CD4-positive, alpha-beta T cell treated with Interleukin-17A for 4 hours (primary cell): ENCODE measurements at regions not wholly inside any gene's neighbourhood (a gene's known extent, or its start where the extent isn't known, plus 50 kb on each side); places are given as distances from the start of the nearest gene placed in this dataset.

Experiments
- DNase-seq: peaks from one replicate; pipeline ENCODE4 v3.0.0-alpha.2; 2020; ENCODE audit warnings: mixed read lengths

DNA sequence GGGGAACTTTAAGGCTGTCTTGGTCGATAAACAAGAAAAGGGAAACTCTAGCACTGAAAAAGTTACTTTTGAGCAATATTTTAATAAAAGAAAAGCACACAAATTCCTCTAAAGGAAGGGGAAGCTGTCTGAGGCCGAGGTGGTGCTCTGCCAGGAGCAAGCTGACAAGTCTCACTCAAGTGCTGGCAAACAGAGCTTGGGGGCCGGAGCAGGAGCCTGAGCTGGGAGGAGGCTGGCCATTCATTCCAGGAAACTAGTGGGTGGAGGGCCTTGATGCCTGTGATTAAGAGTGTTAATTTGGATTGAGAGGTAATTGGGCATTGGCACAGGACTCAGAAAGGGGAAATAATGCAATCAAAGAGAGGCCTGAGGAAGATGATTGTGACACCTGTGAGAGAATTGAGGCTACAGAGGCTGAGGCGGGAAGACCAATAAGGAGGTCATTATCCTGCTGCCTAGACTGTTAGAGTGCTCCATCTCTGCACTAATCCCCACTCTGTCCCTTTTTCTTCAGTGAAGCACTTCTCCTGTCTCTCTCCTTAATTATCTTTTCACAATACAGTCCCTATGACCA lies 154.9 kb upstream of the COL1A2 start:
- DNase-seq: no peak

DNA sequence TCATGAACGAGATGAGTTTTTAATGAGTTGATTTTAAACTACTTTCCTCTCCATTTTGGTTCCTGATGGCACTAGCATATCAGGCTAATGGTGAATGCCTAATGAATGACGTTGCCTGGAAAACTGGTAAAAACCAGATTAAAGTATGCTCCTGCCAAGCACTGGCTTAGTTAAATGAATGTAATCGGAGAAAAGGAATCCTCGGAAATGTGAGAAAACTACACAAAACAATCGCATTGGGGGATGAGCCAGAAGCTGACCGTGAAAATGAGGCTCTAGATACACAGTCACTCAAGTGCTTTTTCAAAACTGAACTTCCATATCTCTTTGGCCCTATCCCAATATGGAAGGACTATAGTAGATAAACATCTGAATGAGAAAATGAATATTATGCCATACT lies 153.8 kb upstream of the COL1A2 start:
- DNase-seq: no peak

GRCh38 chr7:94241402-94241925 lies 153.2 kb upstream of the COL1A2 start:
- no peak for DNase-seq

GRCh38 chr7:94243066-94243711 lies 151.5 kb upstream of the COL1A2 start:
- DNase-seq: no peak

DNA sequence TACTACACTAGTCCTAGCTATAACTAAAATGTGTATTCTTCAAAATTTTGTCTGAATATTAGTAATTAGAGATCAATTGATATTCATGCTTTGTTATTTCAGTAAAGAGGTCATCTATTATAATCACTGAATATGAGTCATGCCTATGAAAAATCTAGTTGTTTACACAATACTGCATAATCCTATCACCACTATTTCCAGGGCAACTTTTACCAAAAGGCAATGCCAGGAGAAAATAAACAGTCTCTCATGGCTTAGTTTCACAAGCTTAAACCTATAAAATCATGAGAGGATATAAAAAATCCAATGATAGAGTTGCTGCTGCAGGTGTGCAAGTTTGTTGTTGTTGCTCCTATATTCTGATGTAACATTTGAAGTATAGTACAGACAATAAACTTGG lies 149.9 kb upstream of the COL1A2 start:
- DNase-seq: no peak

DNA sequence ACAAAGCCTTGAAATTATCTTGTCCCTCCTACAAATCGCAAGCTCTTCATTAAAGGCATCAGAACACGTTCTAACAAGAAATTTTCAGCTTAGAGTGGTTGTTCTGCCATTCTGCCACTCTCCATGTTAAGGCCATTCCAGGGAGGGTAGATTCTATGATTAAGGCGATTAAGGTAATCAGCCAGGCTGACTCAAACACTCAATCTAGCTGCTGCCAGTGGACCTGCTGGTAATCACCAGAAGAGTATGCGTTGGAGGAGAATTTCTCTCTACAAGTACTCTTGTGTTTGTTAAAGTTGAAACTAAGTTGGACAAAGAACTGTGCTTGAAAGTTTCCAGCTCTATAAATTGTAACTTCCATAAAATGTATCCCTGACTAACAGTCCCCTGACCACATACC lies 149.2 kb upstream of the COL1A2 start:
- DNase-seq: no peak

GRCh38 chr7:94247970-94248369 lies 146.7 kb upstream of the COL1A2 start:
- no peak for DNase-seq

DNA sequence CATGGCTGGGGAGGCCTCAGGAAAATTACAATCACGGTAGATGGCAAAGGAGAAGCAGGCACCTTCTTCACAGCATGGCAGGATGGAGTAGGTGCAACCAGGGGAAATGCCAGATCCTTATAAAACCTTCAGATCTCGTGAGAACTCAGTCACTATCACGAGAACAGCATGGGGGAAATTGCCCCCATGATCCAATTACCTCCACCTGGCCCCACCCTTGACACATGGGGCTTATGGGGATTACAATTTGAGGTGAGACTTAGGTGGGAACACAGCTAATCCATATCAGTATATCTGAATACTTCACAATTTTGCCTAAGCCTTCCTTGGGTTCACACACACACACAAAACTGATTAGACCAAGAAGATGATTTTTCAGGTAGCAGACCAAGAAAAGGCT lies 145.1 kb upstream of the COL1A2 start:
- no peak for DNase-seq

DNA sequence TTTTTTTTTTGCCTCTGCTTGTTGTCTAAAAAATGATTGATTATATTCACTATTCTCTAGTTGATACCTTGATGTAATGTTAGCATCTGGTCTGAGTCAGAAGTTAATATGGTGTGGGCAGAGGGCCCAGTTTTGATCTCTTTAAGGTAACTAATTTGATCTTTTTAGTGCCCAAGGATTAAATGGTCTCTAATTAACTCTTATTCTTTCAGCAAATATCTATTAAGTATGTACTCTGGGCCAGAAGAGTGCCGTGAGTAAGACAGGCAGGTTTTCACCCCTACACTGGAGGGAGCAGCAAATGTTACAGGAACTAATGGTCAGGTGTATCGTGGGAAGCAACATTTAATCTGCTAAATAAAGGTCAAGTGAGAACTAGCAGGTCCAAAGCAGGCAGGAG lies 144.6 kb upstream of the COL1A2 start:
- DNase-seq: no peak

GRCh38 chr7:94250987-94251386 lies 143.7 kb upstream of the COL1A2 start:
- DNase-seq: no peak

DNA sequence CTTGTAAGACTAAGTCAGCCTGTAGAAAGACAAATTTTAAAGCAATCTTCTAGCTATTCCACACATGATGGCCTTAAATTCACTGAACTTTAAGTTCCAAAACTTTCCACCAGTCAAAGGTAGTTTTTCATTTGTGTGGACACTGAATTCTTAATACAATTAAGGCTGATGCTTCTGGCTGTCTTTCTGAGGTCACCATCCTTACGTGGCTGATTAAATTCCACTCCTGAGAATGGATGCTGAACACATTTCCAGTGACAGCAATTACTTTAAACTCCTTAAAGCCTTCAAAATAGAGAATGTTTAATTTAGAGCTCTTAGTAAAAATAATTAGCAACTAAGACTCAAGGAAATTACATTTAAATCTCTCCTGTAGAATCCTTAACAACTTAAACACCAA lies 142.6 kb upstream of the COL1A2 start:
- DNase-seq: no peak

GRCh38 chr7:94252971-94253370 lies 141.7 kb upstream of the COL1A2 start:
- no peak for DNase-seq

GRCh38 chr7:94253686-94254085 lies 141.0 kb upstream of the COL1A2 start:
- DNase-seq: no peak

DNA sequence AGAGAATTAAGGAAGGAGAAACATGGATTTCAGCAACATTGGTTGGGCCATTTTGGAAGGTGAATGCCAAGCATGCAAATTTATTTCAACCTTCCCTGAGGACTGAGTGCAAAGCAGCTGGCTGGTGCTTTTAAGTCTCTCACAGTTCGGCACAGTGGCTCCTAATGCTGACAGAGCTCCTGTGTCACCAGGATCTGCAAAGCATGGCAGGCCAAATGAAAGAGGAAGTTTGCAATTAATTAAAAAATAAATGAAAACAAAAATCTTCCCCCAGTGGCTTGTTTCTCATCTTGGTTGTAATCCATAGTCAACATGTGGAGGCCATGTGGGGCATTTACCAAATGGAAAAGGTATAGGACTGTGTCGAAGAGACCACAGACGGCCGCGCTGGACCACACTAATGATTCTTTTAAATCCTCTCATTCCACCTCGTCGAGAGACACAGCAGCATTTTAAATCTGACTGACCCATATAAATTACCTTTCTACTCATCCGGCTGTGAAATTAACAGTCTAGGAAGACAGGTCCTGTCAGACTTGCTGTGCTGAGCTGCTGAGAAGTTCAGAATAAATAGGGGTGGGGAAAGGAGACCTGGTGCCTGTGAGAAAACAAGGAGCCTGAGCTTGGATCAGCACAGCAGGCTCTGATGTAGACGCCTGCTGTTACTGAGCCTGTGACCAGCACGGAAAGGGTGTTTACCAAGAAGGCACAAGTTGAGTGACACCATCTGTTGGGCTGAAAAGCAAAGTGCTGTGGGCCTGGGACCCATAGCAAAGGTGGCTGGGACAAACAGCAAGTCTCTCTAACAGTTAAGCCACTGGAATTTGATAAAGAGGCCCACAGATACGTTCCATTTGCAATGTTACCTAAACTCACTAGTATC lies 136.0 kb upstream of the COL1A2 start:
- no peak for DNase-seq

DNA sequence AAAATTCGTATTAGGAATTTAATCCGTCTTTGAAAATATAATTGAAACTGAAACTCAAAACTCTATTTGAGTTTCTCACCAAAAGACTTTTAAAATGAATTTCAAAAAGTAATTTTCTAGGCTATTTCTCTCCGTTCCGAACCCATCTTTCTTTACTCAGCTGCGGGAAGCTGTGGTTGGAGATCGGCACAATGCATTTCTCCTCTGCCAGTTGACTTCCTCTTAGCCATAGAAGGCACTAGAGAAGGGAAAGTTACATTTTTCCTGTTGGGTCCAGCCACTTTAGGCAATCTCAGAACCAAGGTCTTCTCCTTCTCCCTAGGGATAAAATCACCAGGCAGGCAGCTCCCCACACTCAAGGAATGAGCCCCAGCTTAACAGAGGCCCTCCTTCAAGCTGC lies 133.6 kb upstream of the COL1A2 start:
- no peak for DNase-seq

DNA sequence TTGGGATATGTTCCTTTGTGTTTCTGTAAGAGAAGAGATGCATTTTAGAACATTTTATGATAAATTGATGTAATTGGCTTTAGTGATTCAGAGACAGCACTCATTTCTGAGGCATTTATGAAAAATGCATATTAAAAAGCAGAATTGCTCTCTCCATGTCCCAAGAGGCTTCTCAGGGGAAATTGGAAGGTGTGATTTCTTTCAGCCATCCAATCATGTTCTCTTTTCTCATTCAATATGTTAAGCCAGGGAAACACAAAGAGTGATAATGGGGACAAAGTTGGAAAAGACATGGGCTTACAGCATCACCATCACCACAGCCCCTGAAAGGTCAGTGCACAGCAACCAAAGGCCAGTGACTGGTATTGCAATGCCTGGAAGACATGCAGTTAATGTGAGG lies 129.9 kb upstream of the COL1A2 start:
- DNase-seq: no peak

DNA sequence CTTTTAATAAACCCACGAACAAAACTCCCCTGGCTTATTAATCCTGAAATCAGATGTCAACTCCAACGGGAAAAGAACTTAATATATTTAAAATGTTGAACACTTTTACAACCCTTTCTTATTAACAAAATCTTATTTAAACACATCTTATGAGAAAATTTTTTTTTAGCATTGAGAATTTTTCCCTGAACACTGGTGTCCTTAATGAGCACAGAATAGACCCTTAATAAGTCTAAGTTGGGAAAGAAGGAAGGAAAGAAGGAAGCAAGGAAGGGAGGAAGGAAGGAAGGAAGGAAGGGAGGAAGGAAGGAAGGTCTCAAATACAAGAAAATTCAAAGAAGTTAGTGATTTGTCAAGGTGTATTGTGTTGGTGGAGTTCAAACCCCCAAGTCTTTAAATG lies 129.2 kb upstream of the COL1A2 start:
- no peak for DNase-seq

DNA sequence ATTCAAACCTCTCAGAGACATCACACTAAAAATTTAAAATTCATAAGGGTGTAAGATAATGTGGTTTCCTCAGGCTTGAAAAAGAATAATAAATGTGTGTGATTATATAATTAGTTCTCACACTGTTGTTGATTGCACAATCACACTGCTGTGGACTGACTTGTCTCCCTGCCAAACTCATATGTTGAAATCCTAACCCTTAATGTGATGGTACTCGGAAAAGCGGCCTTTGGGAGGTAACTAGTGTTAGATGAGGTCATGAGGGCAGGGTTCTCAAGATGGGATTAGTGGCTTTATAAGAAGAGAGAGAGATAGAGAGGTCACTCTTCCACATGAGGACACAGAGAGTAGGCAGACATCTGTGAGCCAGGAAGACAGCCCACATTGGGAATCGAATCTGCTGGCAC lies 128.5 kb upstream of the COL1A2 start:
- no peak for DNase-seq

DNA sequence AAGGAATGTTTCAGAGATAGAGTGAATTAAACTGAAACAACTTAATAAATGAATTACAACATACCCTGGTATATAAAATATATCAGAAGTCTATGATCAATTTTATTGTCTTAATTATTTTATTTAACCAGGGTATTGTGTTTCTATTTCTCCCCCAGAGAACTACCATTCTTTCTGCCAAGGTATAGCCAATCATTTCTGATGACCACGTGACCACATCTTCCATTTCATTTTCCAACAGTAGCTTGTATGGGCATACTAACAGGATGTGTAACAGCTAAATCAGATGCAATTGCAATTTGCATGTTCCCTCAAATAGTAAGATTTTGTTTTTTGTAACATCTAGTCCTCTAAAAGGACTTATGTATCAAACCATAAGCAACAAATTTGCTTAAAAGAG lies 123.9 kb upstream of the COL1A2 start:
- no peak for DNase-seq

- no peak for DNase-seq
These were observed 121.7 kb upstream of the COL1A2 start for GRCh38 chr7:94272821-94273583.

GRCh38 chr7:94274828-94275227 lies 119.9 kb upstream of the COL1A2 start:
- no peak for DNase-seq

GRCh38 chr7:94276027-94276426 lies 118.7 kb upstream of the COL1A2 start:
- no peak for DNase-seq

DNA sequence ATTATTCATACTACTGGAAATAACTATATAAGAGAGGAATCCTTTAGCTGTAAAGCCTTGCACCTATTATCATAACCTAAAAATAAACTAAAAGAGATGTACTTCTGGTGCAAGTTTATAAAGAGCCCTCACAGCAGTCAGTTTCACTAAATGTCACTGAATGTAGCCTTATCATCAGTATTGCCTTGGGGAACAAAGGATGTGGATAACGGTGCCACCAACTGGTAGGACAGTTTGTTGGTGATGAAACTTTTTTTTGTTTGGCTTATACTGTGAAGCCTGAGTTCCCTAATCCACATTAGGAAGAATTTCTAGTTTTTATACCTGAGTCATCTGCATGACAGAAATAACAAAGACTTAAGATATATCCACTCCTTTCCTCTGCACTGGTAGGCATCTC lies 117.9 kb upstream of the COL1A2 start:
- DNase-seq: no peak
